ENCODE measurements at regions not wholly inside any gene's neighbourhood (a gene's known extent, or its start where the extent isn't known, plus 50 kb on each side); places are given as distances from the start of the nearest gene placed in this dataset.

DNA sequence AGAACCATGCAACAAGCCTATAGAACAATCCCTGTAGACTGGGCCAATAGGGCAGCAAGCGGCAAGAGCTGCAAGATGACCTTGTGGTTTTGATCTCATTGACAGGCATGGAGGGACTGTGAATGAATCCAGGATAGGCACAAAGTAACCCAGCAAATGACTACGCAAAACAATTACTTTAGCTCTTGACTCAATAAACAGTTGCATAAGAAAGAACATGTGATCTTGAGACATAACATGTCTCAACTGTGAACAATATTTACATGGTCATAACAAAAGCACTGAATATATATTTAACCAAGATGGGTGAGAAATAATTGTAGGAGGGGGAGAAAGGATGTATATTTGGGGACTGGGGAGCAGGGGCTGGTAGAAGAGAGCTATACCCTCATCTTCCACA is 313.7 kb upstream of the CDH5 start:
- in situ Hi-C loops (cut with HindIII; ENCODE audit: low sequenced_read_pairs): no loop called here
- H3K4me3 ChIP-seq (ENCODE audit: low read depth, low read length): no peak overlapping the region
- DNase-seq (ENCODE audit: low read depth): no peak
- no peak for TF ChIP-seq CTCF (IDR thresholded peaks at IDR 0.05; ENCODE audit: low read depth, low read length, missing control alignments)

DNA sequence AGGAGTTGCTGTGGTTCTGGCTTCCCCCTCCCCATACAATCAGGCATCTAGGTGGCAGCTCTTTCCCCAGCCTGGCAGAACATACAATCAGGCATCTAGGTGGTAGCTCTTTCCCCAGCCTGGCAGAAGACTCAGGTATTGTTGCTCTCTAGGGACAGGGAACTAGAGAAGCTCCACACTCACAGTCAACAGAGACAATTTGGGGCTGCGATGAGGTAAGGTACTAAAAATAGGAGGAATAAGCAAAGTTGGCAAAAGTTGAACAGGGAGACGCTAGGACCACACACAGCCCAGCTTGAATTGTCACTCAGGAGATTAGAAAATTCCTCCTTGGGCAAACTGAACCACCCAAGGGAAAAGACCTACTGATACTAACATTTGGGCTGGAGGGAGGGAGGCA is 315.5 kb upstream of the CDH5 start:
- no peak for DNase-seq (ENCODE audit: low read depth)
- no peak for TF ChIP-seq CTCF (IDR thresholded peaks at IDR 0.05; ENCODE audit: low read depth, low read length, missing control alignments)
- no peak overlapping the region for H3K4me3 ChIP-seq (ENCODE audit: low read depth, low read length)
- in situ Hi-C loops (cut with HindIII; ENCODE audit: low sequenced_read_pairs): no loop called here

DNA sequence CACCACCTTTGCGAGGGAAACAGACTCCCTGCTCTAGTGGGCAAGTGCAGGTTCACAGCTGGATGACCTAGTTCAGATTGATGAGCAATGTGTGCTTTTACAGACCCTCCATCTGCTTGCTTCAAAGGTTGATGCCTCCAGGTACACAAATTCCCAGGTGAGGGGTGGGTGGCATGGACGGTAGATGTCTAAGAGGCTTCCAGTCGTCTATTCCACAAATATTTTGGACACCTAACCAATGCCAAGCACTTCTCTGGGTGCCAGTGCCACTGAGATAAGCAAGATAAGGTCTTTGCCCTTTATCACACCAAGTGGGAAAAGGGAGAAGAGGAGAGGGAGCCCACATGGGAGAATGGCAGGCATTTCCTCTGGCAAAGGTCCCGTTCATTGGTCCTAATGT is 316.6 kb upstream of the CDH5 start:
- no peak overlapping the region for H3K4me3 ChIP-seq (ENCODE audit: low read depth, low read length)
- TF ChIP-seq CTCF (IDR thresholded peaks at IDR 0.05; ENCODE audit: low read depth, low read length, missing control alignments): no peak
- no peak for DNase-seq (ENCODE audit: low read depth)
- in situ Hi-C loops (cut with HindIII; ENCODE audit: low sequenced_read_pairs): no loop called here

- H3K4me3 ChIP-seq (ENCODE audit: low read depth, low read length): no peak overlapping the region
- TF ChIP-seq CTCF (IDR thresholded peaks at IDR 0.05; ENCODE audit: low read depth, low read length, missing control alignments): no peak
- in situ Hi-C loops (cut with HindIII; ENCODE audit: low sequenced_read_pairs): no loop called here
- no peak for DNase-seq (ENCODE audit: low read depth)
Observed at GRCh38 chr16:66045626-66046025, 320.9 kb upstream of the CDH5 start.

DNA sequence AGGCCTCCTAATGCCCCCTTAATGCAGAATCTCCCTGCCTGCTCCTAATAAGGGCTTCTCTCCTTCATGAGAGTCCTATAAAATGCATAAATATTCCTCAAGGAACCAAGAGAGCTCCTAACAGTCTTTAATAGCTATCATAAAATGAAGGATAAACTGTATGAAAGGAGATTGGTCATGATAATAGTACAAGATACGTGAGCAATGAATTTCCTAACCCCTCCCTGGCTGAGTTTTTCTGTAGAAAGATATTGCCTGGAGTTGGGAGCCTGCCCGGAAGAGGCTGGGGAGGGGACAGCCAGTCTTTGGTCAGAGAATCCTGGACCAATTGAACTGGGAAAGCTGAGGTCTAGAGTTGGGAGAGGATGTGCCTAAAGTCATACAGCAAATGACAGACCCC is 321.9 kb upstream of the CDH5 start:
- in situ Hi-C loops (cut with HindIII; ENCODE audit: low sequenced_read_pairs): no loop called here
- TF ChIP-seq CTCF (IDR thresholded peaks at IDR 0.05; ENCODE audit: low read depth, low read length, missing control alignments): no peak
- DNase-seq (ENCODE audit: low read depth): no peak
- H3K4me3 ChIP-seq (ENCODE audit: low read depth, low read length): no peak overlapping the region

GRCh38 chr16:66044089-66044488 is 322.4 kb upstream of the CDH5 start:
- H3K4me3 ChIP-seq (ENCODE audit: low read depth, low read length): no peak overlapping the region
- in situ Hi-C loops (cut with HindIII; ENCODE audit: low sequenced_read_pairs): no loop called here
- DNase-seq (ENCODE audit: low read depth): no peak
- no peak for TF ChIP-seq CTCF (IDR thresholded peaks at IDR 0.05; ENCODE audit: low read depth, low read length, missing control alignments)

GRCh38 chr16:66043326-66043725 is 323.2 kb upstream of the CDH5 start:
- in situ Hi-C loops (cut with HindIII; ENCODE audit: low sequenced_read_pairs): no loop called here
- no peak for DNase-seq (ENCODE audit: low read depth)
- TF ChIP-seq CTCF (IDR thresholded peaks at IDR 0.05; ENCODE audit: low read depth, low read length, missing control alignments): no peak
- no peak overlapping the region for H3K4me3 ChIP-seq (ENCODE audit: low read depth, low read length)

Data from astrocyte of the cerebellum (primary cell).